ENCODE measurements at regions not wholly inside any gene's neighbourhood (a gene's known extent, or its start where the extent isn't known, plus 50 kb on each side); places are given as distances from the start of the nearest gene placed in this dataset.

GRCh38 chrX:10021461-10022272 lies 54.5 kb downstream of the CLDN34 start:
- DNase-seq: no peak

GRCh38 chrX:10022273-10022541 lies 55.0 kb downstream of the CLDN34 start:
- DNase-seq: no peak

GRCh38 chrX:10022580-10023245 lies 55.6 kb downstream of the CLDN34 start:
- DNase-seq: no peak

GRCh38 chrX:10023821-10024220 lies 56.7 kb downstream of the CLDN34 start:
- no peak for DNase-seq

GRCh38 chrX:10025742-10026493 lies 58.8 kb downstream of the CLDN34 start:
- no peak for DNase-seq

- no peak for DNase-seq
Measured at GRCh38 chrX:10028283-10029104, 61.3 kb downstream of the CLDN34 start.

GRCh38 chrX:10030570-10030969 lies 63.4 kb downstream of the CLDN34 start:
- no peak for DNase-seq

- DNase-seq: no peak
Measured at GRCh38 chrX:10031746-10032145, 64.6 kb downstream of the CLDN34 start.

GRCh38 chrX:10032147-10032546 lies 65.0 kb downstream of the CLDN34 start:
- DNase-seq: no peak

- no peak for DNase-seq
Measured at GRCh38 chrX:10033375-10034007, 66.3 kb downstream of the CLDN34 start.

- no peak for DNase-seq
Measured at GRCh38 chrX:10034740-10035260, 67.6 kb downstream of the CLDN34 start.

GRCh38 chrX:10038585-10038984 lies 71.4 kb downstream of the CLDN34 start:
- DNase-seq: no peak

GRCh38 chrX:10039821-10040793 lies 72.9 kb downstream of the CLDN34 start:
- DNase-seq: no peak

GRCh38 chrX:10040961-10041360 lies 73.8 kb downstream of the CLDN34 start:
- no peak for DNase-seq

- DNase-seq: no peak
Measured at GRCh38 chrX:10041383-10041782, 74.2 kb downstream of the CLDN34 start.

GRCh38 chrX:10042055-10042454 lies 74.9 kb downstream of the CLDN34 start:
- DNase-seq: no peak

- DNase-seq: no peak
Measured at GRCh38 chrX:10043386-10043785, 76.2 kb downstream of the CLDN34 start.

GRCh38 chrX:10044021-10044420 lies 76.9 kb downstream of the CLDN34 start:
- DNase-seq: no peak

GRCh38 chrX:10045327-10046000 lies 78.3 kb downstream of the CLDN34 start:
- no peak for DNase-seq

- DNase-seq: no peak
Measured at GRCh38 chrX:10047133-10047532, 80.0 kb downstream of the CLDN34 start.

- DNase-seq: no peak
Measured at GRCh38 chrX:10047631-10048030, 80.5 kb downstream of the CLDN34 start.

All from DMS79 (cell line).